ENCODE measurements at regions not wholly inside any gene's neighbourhood (a gene's known extent, or its start where the extent isn't known, plus 50 kb on each side); places are given as distances from the start of the nearest gene placed in this dataset.

- Mint-ChIP-seq H3K36me3 (ENCODE audit: low read depth, unreplicated experiment) (no peaks in the 10 kb centered on the region), H3K4me1 (ENCODE audit: unreplicated experiment) (no peaks in the 10 kb centered on the region), H3K9me3 (ENCODE audit: unreplicated experiment) (no peaks in the 10 kb centered on the region), H3K4me3 (ENCODE audit: unreplicated experiment) (no peak overlapping the region), H3K27ac (ENCODE audit: unreplicated experiment) (no peak overlapping the region), H3K27me3 (ENCODE audit: unreplicated experiment) (no peaks in the 10 kb centered on the region)
- no peak for DNase-seq (ENCODE audit: low spot score)
- TF ChIP-seq CTCF (IDR thresholded peaks at IDR 0.05; ENCODE audit: unreplicated experiment) = no peak
Measured at GRCh38 chr12:60184096-60184495, 588.3 kb downstream of the SLC16A7 start.

- H3K4me1 Mint-ChIP-seq (ENCODE audit: unreplicated experiment) = no peaks in the 10 kb centered on the region
- H3K27me3 Mint-ChIP-seq (ENCODE audit: unreplicated experiment) = no peaks in the 10 kb centered on the region
- TF ChIP-seq CTCF (IDR thresholded peaks at IDR 0.05; ENCODE audit: unreplicated experiment) = no peak
- H3K27ac Mint-ChIP-seq (ENCODE audit: unreplicated experiment) = no peak overlapping the region
- no peaks in the 10 kb centered on the region for H3K9me3 Mint-ChIP-seq (ENCODE audit: unreplicated experiment)
- no peaks in the 10 kb centered on the region for H3K36me3 Mint-ChIP-seq (ENCODE audit: low read depth, unreplicated experiment)
- no peak for DNase-seq (ENCODE audit: low spot score)
- H3K4me3 Mint-ChIP-seq (ENCODE audit: unreplicated experiment) = no peak overlapping the region
Measured at GRCh38 chr12:60185060-60185459, 589.2 kb downstream of the SLC16A7 start.

GRCh38 chr12:60191271-60191670, 595.4 kb downstream of the SLC16A7 start:
- Mint-ChIP-seq H3K27me3 (ENCODE audit: unreplicated experiment) (no peaks in the 10 kb centered on the region), H3K27ac (ENCODE audit: unreplicated experiment) (no peak overlapping the region), H3K4me3 (ENCODE audit: unreplicated experiment) (no peak overlapping the region), H3K4me1 (ENCODE audit: unreplicated experiment) (no peaks in the 10 kb centered on the region), H3K36me3 (ENCODE audit: low read depth, unreplicated experiment) (no peaks in the 10 kb centered on the region), H3K9me3 (ENCODE audit: unreplicated experiment) (no peaks in the 10 kb centered on the region)
- no peak for TF ChIP-seq CTCF (IDR thresholded peaks at IDR 0.05; ENCODE audit: unreplicated experiment)
- DNase-seq (ENCODE audit: low spot score) = no peak

- H3K4me3 Mint-ChIP-seq (ENCODE audit: unreplicated experiment) = no peak overlapping the region
- DNase-seq (ENCODE audit: low spot score) = no peak
- no peaks in the 10 kb centered on the region for H3K27me3 Mint-ChIP-seq (ENCODE audit: unreplicated experiment)
- no peaks in the 10 kb centered on the region for H3K4me1 Mint-ChIP-seq (ENCODE audit: unreplicated experiment)
- no peaks in the 10 kb centered on the region for H3K9me3 Mint-ChIP-seq (ENCODE audit: unreplicated experiment)
- no peak overlapping the region for H3K27ac Mint-ChIP-seq (ENCODE audit: unreplicated experiment)
- H3K36me3 Mint-ChIP-seq (ENCODE audit: low read depth, unreplicated experiment) = no peaks in the 10 kb centered on the region
- TF ChIP-seq CTCF (IDR thresholded peaks at IDR 0.05; ENCODE audit: unreplicated experiment) = no peak
Measured at GRCh38 chr12:60191676-60192359, 596.0 kb downstream of the SLC16A7 start.

GRCh38 chr12:60194678-60195077, 598.8 kb downstream of the SLC16A7 start:
- H3K9me3 Mint-ChIP-seq (ENCODE audit: unreplicated experiment) = no peaks in the 10 kb centered on the region
- H3K27ac Mint-ChIP-seq (ENCODE audit: unreplicated experiment) = no peak overlapping the region
- no peak for DNase-seq (ENCODE audit: low spot score)
- no peak overlapping the region for H3K4me3 Mint-ChIP-seq (ENCODE audit: unreplicated experiment)
- no peaks in the 10 kb centered on the region for H3K27me3 Mint-ChIP-seq (ENCODE audit: unreplicated experiment)
- no peak for TF ChIP-seq CTCF (IDR thresholded peaks at IDR 0.05; ENCODE audit: unreplicated experiment)
- no peaks in the 10 kb centered on the region for H3K4me1 Mint-ChIP-seq (ENCODE audit: unreplicated experiment)
- no peaks in the 10 kb centered on the region for H3K36me3 Mint-ChIP-seq (ENCODE audit: low read depth, unreplicated experiment)

Measured in endothelial cell (in vitro differentiated cells).